Activated T-cell treated with anti-CD3 and anti-CD28 coated beads for 48 hours (primary cell): ENCODE measurements at regions not wholly inside any gene's neighbourhood (a gene's known extent, or its start where the extent isn't known, plus 50 kb on each side); places are given as distances from the start of the nearest gene placed in this dataset.
"Not testable (repeated sequence)": the region's sequence is repeated elsewhere in the genome, so short reads cannot be mapped to it uniquely, and the experiment has no call there.

Experiments used
- DNase-seq: peaks from one replicate; pipeline ENCODE4 v3.0.0-alpha.2; 2020; ENCODE audit warnings: low read depth

DNA sequence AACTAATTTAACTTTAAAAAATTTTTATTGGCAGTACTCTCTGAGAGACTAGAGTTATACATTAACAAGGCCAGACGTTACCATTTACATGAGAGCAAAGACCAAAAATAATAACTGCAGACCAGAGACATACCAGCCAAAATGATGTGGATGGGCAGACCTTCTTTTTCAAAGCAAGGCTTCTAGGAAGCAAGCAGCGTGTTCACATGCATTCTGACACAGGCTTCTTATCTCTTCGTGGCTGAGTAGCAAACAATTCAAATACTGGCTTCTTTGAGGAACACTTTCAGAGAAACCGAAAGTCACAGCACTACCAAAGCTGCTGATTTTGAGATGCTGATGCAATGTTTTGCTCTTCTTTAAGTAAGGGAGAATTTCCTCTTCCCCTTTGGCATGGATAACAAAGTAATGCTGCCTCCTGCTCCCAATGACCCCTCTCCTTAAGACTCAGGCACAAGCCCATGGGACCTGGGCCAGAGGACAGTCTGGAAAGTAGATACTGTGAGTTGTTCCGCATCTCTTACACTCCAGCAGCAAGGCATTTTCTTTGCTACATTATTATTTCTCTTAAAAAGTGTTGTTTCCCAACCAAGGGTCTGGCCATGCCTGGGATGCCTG, 181.9 kb downstream of the MREG start:
- no peak for DNase-seq

DNA sequence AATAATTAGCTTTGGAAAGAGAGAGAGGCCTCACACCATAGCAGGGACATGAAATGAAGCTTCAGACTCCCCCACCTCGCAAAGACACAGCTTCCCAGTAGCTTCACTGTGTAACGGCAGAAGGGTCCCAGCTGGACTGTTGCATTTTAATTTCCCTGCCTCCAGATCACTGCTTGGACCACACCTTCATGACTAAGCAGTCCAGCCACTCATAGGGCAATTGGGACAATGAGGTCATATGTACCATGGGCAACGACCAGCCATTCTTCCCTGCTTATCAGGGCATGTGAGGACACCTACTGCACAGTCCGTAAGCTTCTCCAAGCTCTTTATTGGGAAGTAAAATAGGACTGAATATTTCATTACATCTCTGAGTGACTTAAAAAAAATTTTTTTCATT, 183.0 kb downstream of the MREG start:
- no peak for DNase-seq

DNA sequence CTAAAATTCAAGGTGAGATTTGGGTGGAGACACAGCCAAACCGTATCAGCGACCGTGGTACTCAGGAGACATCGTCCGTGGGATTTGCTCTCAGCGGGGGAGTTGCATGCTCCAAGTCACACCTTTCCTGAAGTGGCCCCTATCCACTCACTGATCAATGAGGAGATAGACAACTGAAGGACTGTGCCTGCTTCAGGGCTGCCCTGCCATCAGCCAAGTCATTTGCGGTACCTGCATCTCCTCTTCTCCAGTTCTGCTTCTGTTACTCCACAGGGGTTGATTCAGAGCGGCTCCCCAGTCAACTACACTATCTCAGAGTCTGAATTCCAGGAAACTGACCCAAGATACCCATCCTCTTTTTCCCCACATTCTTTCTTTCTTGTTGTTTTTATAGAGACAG, 184.1 kb downstream of the MREG start:
- no peak for DNase-seq

DNA sequence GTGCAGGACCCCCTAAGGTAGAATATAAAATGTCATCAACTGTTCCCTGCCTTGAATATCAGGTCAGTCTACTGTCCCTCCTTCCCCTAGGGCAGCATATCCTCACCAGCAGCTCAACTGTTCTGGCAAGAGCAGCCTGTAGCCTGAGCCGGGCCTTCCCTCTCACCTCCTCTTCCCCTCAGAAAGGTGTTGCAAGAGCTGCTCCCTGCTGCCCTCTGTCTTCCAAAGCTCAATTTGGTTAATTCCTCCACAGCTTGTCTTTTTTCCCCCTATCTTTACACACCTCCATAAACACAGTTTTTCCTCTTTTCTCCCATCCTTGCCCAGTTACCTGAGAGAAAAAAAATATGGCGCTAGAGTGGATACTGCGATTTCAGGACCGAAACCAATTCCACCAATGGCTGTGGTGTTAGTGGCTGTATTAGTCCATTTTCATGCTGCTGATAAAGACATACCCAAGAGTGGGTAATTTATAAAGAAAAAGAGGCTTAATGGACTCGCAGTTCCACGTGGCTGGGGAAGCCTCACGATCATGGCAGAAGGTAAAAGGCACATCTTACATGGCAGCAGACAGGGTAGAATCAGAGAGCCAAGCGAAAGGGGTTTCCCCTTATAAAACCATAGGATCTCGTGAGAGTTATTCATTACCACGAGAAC, 184.7 kb downstream of the MREG start:
- DNase-seq = peak; percentile 21

DNA sequence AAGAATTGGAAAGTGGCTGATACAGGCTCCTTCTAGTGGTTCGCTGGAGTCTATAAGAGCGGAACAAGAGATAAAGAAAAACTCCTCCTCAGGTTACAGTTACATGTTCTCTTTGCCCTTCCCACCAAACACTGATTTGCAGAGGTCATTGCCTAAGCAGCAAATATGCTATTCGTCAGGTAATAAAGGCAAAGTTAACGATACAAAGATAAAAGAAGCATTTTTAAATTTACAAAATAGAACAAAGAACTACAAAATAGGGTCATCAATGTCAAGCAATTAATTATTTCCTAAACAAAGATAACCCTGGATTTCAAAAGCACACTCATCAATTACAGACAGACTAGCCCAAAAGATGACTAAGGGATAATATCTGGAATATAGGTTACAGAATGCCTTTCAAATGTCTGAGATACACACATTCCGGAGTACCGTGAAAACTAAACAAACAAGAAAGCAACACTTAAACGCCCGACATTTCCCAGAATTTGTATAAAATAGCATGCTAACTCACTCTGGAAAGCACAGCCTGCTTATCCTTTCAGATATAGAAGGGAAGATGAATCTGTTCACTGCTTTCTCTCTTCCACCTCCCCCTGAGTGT, 186.4 kb downstream of the MREG start:
- no peak for DNase-seq

DNA sequence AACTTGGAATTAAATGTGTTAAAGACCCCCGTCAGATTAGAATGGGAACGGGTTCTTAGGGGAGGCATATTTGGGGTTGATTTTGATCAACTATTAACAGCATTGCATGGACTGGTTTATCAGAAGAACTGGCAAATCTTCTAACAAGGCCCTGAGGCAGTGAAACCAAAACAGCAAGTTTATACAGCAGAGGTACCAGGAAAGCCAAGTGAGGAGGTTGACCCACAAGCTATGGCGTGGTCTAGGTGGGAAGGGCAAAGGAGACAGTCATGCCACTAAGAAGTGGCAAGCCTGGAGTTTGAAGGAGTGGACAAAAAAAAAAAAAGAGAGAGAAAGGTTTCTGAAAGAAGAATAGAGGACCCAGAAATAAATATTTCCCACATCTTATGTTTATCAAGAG, 187.0 kb downstream of the MREG start:
- no peak for DNase-seq

DNA sequence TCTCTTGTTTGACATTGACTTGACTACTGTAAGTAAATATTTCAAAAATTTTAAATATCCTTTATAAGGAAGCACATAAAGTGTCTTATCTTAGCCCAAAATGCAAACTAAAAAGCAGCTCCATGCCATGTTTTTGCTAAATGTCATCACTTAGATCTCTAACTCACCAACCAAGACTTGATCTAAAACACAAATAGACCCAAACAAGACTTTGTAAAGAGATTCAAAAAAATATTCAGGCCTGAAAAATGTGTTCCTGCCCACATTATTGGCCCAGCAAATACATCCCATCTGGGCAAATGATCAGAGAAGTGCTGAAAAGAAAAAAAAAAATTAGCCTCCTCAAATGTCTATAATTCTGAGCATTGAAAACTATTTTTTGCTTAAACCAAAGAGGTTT, 187.6 kb downstream of the MREG start:
- DNase-seq = no peak

DNA sequence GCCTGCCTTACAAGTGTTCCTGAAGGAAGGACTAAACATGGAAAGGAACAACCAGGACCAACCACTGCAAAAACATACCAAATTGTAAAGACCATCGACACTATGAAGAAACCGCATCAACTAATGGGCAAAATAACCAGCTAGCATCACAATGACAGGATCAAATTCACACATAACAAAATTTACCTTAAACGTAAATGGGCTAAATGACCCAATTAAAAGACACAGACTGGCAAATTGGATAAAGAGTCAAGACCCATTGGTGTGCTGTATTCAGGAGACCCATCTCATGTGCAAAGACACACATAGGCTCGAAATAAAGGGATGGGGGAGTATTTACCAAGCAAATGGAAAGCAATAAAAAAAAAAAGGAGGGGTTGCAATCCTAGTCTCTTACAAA, 192.1 kb downstream of the MREG start:
- not testable (repeated sequence) for DNase-seq

DNA sequence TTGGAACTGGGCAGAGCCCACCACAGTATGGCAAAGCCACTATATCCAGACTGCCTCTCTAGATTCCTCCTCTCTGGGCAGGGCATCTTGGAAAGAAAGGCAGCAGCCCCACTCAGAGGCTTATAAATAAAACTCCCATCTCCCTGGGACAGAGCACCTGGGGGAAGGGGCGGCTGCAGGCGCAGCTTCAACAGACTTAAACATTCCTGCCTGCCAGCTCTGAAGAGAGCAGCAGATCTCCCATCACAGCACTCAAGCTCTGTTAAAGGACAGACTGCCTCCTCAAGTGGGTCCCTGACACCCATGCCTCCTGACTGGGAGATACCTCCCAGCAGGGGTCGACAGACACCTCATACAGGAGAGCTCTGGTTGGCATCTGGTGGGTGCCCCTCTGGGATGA, 193.6 kb downstream of the MREG start:
- DNase-seq = not testable (repeated sequence)

DNA sequence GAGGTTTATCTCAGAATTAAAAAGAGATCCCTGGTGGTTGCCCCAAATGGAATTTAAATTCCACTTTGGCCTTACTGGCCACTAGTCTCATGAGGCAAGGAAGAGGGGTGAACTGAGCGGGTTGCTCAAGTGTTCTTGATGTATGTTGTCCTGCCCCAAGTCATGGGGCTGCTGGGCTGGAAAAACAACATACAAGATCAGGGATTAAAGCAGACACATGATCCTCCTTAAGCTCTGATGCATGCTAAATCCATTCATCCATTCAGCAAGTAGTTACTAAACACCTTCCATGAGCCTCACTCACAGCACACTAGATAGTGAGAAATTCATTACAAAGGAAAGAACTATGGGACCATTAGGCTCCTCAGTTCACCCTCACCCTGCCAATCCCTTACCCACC, 196.3 kb downstream of the MREG start:
- DNase-seq = no peak

DNA sequence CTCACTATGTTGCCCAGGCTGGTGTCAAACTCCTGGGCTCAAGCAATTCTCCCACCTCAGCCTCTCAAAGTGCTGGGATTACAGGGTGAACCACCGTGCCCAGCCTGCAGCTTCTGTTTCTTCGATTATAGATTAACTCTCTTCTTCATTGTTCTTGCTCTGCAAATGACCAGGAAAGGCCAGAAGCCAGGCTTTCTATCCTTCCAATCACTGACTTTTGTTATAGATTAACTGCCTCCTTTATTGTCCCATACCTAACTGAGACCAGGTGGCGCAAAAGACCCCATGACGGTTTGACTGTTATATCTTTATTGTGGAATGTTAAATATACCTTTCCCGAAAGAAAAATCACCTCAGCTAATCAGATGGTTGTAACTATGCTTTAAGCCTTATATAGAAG, 196.9 kb downstream of the MREG start:
- no peak for DNase-seq

DNA sequence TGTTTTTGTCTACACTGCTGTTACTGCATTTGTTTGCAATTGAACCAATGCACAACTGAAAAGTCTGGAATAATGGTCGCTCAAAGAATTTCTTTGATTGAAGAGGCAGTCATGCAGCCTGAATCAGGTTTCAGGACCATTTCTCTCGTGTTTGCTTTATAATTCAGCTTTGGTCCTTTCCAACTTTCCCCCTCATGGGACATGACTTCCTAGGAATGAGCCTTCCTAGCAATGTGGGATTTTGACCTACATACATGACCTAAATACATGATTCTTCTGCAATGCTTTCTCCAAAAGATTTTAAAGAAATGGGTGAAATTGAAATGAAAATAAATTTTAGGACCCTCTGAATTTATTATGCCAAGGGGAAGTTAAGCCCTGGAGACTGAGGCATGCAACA, 197.4 kb downstream of the MREG start:
- no peak for DNase-seq

DNA sequence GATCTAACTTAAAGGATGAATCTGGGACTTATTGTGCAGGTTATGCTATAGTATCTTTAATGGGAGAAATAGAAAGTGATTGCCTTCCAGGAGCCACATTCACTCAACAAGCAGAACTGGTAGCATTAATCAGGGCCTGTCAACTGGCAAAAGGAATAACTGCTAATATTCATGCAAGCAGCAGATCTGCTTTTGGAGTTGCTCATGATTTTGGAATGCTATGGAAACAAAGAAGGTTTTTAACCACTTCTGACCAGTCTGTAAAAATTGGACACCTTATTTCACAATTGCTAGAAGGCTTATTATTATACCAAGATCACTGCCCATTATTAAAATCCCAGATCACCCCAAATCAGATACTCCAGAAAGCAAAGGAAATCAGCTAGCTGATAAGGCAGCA, 200.4 kb downstream of the MREG start:
- no peak for DNase-seq

DNA sequence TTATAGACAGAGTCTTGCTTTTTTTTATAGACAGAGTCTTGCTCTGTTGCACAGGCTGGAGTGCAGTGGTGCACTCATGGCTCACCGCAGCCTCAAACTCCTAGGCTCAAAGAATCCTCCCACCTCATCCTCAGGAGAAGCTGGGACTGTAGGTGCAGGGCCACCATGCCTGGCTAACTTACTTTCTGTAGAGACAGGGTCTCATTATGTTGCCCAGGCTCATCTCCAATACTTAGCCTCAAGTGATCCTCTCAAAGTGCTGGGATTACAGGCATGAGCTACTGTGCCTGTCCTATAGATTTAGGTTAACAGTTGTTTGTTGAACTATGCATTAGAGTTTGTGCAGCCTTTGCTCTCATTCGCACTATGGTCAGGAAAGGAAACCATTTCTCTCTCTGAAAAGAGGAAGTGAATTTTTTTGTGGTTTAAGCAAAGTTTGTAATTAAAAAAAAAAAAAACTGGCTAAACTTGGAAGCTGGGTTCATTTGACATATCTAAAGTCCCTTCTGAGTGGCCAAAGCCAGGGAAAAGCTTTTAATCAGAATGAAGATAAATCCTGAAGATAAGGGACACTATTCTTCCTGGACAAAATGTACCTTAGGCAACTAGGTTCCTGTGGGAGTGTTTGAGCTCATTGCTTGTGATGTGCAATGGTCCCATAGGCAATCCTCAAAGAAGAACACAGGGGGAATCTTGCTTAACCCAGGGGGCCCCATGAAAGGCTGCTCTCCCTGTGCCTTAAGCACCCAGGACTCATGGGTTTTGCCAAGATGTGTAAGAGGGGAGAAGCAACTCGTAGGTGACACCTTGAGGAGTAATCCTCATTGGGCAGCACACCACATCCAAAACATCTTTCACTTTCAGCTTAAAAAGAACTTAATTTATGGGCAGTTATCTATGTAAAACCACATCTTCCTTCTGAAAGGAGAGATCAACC, 201.7 kb downstream of the MREG start:
- DNase-seq = no peak

DNA sequence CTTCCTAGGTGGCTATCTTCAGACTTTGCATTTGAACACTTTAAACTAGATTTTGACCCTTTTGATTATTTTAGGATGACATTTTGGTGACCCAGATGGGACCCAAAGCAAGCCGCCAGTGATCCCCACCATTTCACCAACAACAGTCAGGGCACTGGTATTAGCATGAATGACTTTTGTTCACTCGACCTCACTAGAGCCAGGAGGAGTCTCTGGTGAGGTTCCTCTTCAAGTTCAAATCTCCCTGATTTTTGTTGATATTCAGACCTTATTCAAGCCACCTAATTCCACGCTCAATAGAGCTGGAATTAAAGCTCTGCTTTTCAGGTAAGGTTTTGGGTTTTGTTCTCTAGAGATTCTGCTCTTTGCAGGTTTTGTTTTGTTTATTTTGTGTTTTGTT, 202.3 kb downstream of the MREG start:
- no peak for DNase-seq

DNA sequence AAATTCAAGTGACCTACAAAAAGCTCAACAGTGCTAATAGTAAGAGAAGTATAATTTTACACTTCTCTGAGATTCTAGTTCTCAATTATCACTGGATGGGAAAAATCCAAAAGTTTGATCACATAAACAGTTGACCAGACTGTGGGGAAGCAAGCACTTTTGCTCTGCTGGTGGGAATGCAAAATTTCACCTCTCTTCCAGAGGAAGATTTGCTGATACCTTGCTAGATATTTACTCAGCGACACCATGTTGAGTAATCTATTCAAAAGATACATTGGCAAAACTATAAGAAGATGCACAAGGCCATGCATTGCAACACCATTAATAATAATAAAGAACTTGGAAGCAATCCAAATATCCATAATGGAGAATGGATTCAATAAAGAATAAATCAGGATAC, 204.4 kb downstream of the MREG start:
- DNase-seq = no peak

DNA sequence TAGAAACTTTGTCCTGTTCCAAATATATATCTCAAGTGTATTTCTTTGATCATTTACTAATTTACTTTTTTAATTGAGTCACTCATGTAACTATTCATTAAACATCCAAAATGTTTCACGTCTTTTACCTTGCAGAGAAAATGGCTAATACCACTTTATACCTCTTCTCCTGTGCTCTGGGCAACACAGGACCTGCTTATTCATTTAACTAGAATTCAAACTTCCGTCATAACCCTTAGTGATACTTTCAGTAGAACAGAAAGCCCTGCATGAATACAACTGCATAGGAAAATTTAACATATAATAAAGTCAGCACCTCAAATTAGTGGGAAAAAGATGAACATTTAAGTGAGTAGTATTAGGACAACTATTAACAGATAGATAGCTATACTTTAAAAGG, 205.2 kb downstream of the MREG start:
- DNase-seq = no peak

DNA sequence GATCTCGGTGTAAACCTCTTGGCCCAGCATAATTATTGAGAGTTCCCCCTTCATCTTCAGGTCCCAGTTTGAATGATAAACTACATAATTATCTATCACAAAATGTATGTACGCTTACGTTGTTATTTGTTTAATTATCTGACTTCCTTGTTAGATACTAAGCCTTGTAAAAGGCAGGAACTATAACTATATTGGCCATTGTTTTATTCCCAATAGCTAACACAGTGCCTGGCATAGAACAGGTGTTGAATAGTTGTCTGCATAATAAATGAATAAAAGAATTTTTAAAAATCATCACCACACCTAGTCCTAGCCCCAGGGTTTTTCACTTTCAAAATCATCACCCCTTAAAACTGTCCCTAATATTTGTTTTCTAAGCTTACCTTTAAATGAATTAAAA, 207.9 kb downstream of the MREG start:
- DNase-seq = no peak

DNA sequence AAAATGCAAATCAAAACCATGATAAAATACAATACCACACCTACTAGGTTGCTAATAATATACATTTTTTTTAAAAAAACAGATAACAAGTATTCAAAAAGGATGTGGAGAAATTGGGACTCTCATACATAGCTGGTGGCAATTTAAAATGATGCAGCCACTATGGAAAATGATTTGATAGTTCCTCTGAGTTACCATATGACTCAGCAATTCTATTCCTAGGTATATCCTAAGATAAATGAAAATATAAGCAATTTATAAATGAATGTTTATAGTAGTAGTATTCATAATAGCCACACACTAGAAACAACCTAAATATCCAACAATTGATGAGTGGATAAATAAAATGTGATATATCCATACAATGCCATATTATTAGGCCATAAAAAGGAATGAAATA, 210.2 kb downstream of the MREG start:
- DNase-seq = no peak

DNA sequence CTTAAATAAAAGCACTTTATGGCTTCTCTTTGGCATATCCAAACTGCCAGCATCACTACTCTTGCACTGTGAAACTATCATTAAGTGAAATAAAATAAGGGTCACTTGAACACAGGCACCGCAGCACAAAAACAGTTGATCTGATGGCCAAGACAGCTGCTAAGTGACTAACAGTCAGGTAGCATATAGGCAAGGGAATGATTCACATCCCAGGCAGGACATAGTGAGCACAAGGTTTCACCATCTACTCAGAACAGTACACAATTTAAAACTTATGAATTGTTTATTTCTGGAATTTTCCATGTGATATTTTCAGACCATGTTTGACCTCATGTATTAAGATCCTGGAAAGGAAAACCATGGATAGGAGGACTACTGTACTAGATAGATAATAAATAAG, 214.2 kb downstream of the MREG start:
- DNase-seq = no peak

DNA sequence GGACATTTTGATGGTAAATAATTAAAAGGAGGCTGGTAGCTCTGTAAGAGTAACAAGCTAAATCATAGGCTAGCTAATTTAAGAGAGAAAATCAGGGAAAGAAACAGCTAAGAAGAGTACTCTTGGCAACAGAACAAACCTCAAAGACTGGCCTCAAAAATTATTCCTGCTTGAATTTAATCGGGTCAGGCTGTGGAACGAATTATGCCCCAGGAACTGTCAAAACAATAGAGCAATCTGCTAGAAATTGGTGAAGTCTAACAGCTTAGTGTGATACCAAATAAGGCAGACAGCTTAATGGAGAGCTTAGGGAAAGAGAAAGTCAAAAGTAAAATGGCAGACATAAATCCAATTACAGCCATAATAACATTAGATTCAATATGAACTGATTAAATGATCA, 215.7 kb downstream of the MREG start:
- DNase-seq = no peak

DNA sequence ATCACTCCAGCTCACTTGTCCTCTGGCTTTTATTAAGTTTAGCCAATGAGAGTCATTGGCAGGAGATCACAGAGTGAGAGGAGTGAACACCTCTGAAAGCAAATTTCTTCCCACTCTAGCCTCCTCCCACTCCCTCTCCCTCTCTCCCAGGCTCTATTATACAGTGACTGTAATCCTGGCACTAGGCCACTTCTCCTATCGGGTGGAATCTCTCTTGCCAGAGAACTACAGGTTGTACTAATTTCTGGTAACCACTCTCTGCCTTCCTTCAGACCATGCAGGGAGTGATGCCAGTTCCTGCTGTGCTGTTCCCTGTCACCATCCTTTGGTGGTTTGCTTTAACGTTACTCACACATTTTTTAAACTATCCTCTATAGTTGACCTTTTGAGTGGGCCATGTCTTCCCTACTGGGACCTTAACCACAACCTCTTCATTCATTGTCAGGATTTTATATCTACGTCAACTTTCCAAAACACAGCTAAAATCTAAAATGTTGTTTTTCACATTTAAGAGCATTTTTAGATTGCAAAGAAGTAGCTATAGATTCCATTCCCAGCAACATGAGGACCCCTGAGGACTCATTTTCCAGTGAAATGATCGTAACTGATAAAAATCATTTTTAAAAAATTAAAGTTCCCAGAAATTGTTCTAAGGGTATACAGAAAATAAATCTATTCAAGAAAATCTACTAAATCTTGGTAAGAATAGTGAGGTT, 217.1 kb downstream of the MREG start:
- no peak for DNase-seq
